SK-N-SH (cell line): ENCODE measurements at regions not wholly inside any gene's neighbourhood (a gene's known extent, or its start where the extent isn't known, plus 50 kb on each side); places are given as distances from the start of the nearest gene placed in this dataset.

Experiments used
- CTCF ChIP-seq: fragments of 200-600 bp; sonication (generic); IDR thresholded peaks from 2 replicates; pipeline ENCODE4 v1.6.1; 2017; ENCODE audit warnings: antibody characterized with exemption, mild to moderate bottlenecking, moderate library complexity
- EP300 ChIP-seq, 2 experiments: IDR thresholded peaks; 2 replicates each; pipeline versions ENCODE4 v1.4.0 to v1.6.1; 2012; ENCODE audit warnings: borderline replicate concordance in 1 of 2, low read depth in 1 of 2, low read length in 1 of 2
- MAX ChIP-seq: IDR thresholded peaks from 2 replicates; pipeline ENCODE4 v1.4.0; 2012; ENCODE audit warnings: low read depth
- POLR2AphosphoS5 ChIP-seq: IDR thresholded peaks from 2 replicates; pipeline ENCODE4 v1.6.1; 2012; ENCODE audit warnings: low read depth, low read length
- RAD21 ChIP-seq: IDR thresholded peaks from 2 replicates; pipeline ENCODE4 v1.6.1; 2012; ENCODE audit warnings: mild to moderate bottlenecking, low read length
- REST ChIP-seq: IDR thresholded peaks from 2 replicates; pipeline ENCODE4 v1.6.1; 2012; ENCODE audit warnings: mild to moderate bottlenecking, low read depth, low read length, moderate library complexity
- RXRA ChIP-seq: IDR thresholded peaks from 2 replicates; pipeline ENCODE4 v1.4.0; 2012; ENCODE audit warnings: low read depth, mild to moderate bottlenecking, borderline replicate concordance
- YY1 ChIP-seq: IDR thresholded peaks from 2 replicates; pipeline ENCODE4 v1.4.0; 2012; ENCODE audit warnings: low read depth, mild to moderate bottlenecking

GRCh38 chr5:125181159-125181558, 434.7 kb upstream of the ZNF608 start:
- TF ChIP-seq MAX (no peak), POLR2AphosphoS5 (no peak), CTCF (no peak), EP300 (IDR thresholded peaks at IDR 0.05; ENCODE audit: borderline replicate concordance in 1 of 2, low read depth in 1 of 2, low read length in 1 of 2) (no peak), YY1 (no peak), RAD21 (no peak), REST (no peak), RXRA (no peak)
